ENCODE measurements at regions not wholly inside any gene's neighbourhood (a gene's known extent, or its start where the extent isn't known, plus 50 kb on each side); places are given as distances from the start of the nearest gene placed in this dataset.

- H3K9me3 ChIP-seq (ENCODE audit: insufficient read depth in 2 of 2, low read depth in 1 of 2, low read length in 1 of 2) = peaks cover 0 to 6% of the 10 kb centered on the region in 2 experiments; a peak in 1 of 4 replicates
- H2BK120ac ChIP-seq (replicated peaks; ENCODE audit: low read depth, low read length) = no peak overlapping the region
- no peaks in the 10 kb centered on the region for H3K36me3 ChIP-seq (ENCODE audit: control insufficient read depth in 2 of 4, insufficient read depth in 4 of 4, low read length in 3 of 4)
- TF ChIP-seq CTCF (IDR thresholded peaks at IDR 0.05; ENCODE audit: control extremely low read depth in 1 of 3, insufficient read depth in 1 of 3, low read depth in 1 of 3, low read length in 3 of 3) (peak; percentile 18 to 88 (median 85)), RAD21 (IDR thresholded peaks at IDR 0.05 in 1 of 2, conservative IDR thresholded peaks at IDR 0.05 in 1 of 2; ENCODE audit: low read depth in 2 of 2, low read length in 2 of 2) (peak; percentile 84 to 88), USF2 (IDR thresholded peaks at IDR 0.05; ENCODE audit: low read length) (no peak)
- H3K18ac ChIP-seq (ENCODE audit: extremely low read depth, low read length) = no peak overlapping the region
- peak; percentile 95 for FAIRE-seq
- ChIA-PET POLR2A (ENCODE audit: partially characterized antibody) (interaction anchor here (1.0 to 1.2 kb wide), 2 partner anchors 9 to 63 kb away, joined by 3 read pairs; partner anchors contain the start of gene ADGRB3), CTCF (ENCODE audit: partially characterized antibody) (interaction anchor here (0.5 to 3.2 kb wide), 38 partner anchors 8 to 1845 kb away, joined by 3 to 35 read pairs (median 5); partner anchors contain the start of gene ADGRB3)
- peak; percentile 15 to 67 for DNase-seq (ENCODE audit: low read depth in 1 of 2, low spot score in 2 of 2)
- no peak overlapping the region for H2AFZ ChIP-seq (ENCODE audit: low read length)
- no peaks in the 10 kb centered on the region for H3K79me2 ChIP-seq (ENCODE audit: control insufficient read depth in 1 of 2, insufficient read depth in 2 of 2, low read length in 2 of 2)
- H3K56ac ChIP-seq (replicated peaks; ENCODE audit: insufficient read length, low read depth, low read length) = no peak overlapping the region
- H3K9ac ChIP-seq (replicated peaks in 1 of 4; ENCODE audit: extremely low read depth in 1 of 4, low read depth in 3 of 4, low read length in 3 of 4) = no peak overlapping the region
- H4K20me1 ChIP-seq (replicated peaks in 1 of 2; ENCODE audit: control insufficient read depth in 1 of 2, insufficient read depth in 2 of 2, low read length in 2 of 2) = no peaks in the 10 kb centered on the region
- H3K23ac ChIP-seq (ENCODE audit: insufficient read length) = no peak overlapping the region
- H3K4me1 ChIP-seq (replicated peaks in 1 of 4; ENCODE audit: control insufficient read depth in 3 of 4, insufficient read depth in 4 of 4, low read length in 3 of 4) = peaks cover 0 to 3% (median 0%) of the 10 kb centered on the region in 4 experiments; a peak in 3 of 7 replicates
- H4K8ac ChIP-seq (ENCODE audit: extremely low read depth, insufficient read depth, low read length) = no peak overlapping the region
- H3K4me3 ChIP-seq (ENCODE audit: extremely low read depth in 1 of 4, insufficient read depth in 2 of 4, low read depth in 3 of 4, low read length in 4 of 4) = no peak overlapping the region
- 56% methylated on average over 2 of the region's 2 CpGs; no CpG with 5 or more reads in 1 of the 2 experiments for WGBS, 2 experiments (ENCODE audit: extremely low coverage in 1 of 2, insufficient coverage in 1 of 2, insufficient read length in 1 of 2, insufficient replicate concordance in 2 of 2, low coverage in 1 of 2, low lambda C conversion rate in 2 of 2, missing lambda C conversion rate in 1 of 2)
- H3K79me1 ChIP-seq (ENCODE audit: low read depth, low read length) = no peaks in the 10 kb centered on the region
- no peak overlapping the region for H2BK12ac ChIP-seq (ENCODE audit: low read depth, low read length)
- H3K4me2 ChIP-seq (ENCODE audit: insufficient read depth in 1 of 2, low read depth in 2 of 2, low read length in 2 of 2) = no peak overlapping the region
- H4K5ac ChIP-seq (ENCODE audit: insufficient read length, low read depth, low read length) = no peak overlapping the region
- H4K91ac ChIP-seq (replicated peaks; ENCODE audit: insufficient read length, low read length) = no peak overlapping the region
- H2AK5ac ChIP-seq (ENCODE audit: low read depth, low read length) = no peak overlapping the region
- no peak overlapping the region for H2BK5ac ChIP-seq (ENCODE audit: low read depth, low read length)
- H3K27ac ChIP-seq (ENCODE audit: low read depth, low read length) = no peak overlapping the region
- H3K14ac ChIP-seq (ENCODE audit: insufficient read length) = no peak overlapping the region
- no peak overlapping the region for H2BK20ac ChIP-seq (ENCODE audit: low read length)
- no peak overlapping the region for H2BK15ac ChIP-seq (ENCODE audit: low read length)
- no peaks in the 10 kb centered on the region for H3K27me3 ChIP-seq (replicated peaks in 1 of 4; ENCODE audit: control insufficient read depth in 3 of 4, extremely low read depth in 1 of 4, insufficient read depth in 3 of 4, low read length in 3 of 4)
- no peak overlapping the region for H3K4ac ChIP-seq (replicated peaks; ENCODE audit: insufficient read length, low read depth, low read length)
- no peaks in the 10 kb centered on the region for H3K23me2 ChIP-seq (ENCODE audit: low read depth, low read length)
These were observed 62.6 kb upstream of the ADGRB3 start for GRCh38 chr6:68572525-68572924.

Data from H1 (cell line).